Natural killer cell (primary cell): ENCODE measurements at regions not wholly inside any gene's neighbourhood (a gene's known extent, or its start where the extent isn't known, plus 50 kb on each side); places are given as distances from the start of the nearest gene placed in this dataset.

Source experiments
- ATAC-seq, 3 donors: fragments of 150-1000 bp in 2 of 3; fragments of 200-7000 bp in 1 of 3; cut with Tn5 transposase; 1 replicate in 1 of 3; 2 replicates in 2 of 3; pipeline ENCODE4 v1.10.0; 2021; ENCODE audit warnings: mild to moderate bottlenecking in 2 of 3, moderate library complexity in 2 of 3
- DNase-seq, 2 donors: peaks; one replicate each; pipeline versions ENCODE4 v3.0.0 to v3.0.0-alpha.2; 2013 to 2021; ENCODE audit warnings: mixed read lengths in 1 of 2
- H3K27ac ChIP-seq: one replicate; pipeline ENCODE4 v1.5.1; 2013; ENCODE audit warnings: mild to moderate bottlenecking, low read length
- H3K27me3 ChIP-seq: one replicate; pipeline ENCODE4 v1.6.1; 2013; ENCODE audit warnings: low read length; ENCODE audit not compliant: control insufficient read depth, insufficient read depth
- H3K36me3 ChIP-seq: one replicate; pipeline ENCODE4 v1.6.1; 2013; ENCODE audit warnings: low read length; ENCODE audit not compliant: control insufficient read depth, insufficient read depth
- H3K4me1 ChIP-seq: one replicate; pipeline ENCODE4 v1.6.1; 2013; ENCODE audit warnings: low read length; ENCODE audit not compliant: control insufficient read depth, insufficient read depth
- H3K4me3 ChIP-seq: one replicate; pipeline ENCODE4 v1.5.1; 2013; ENCODE audit warnings: low read length
- H3K9me3 ChIP-seq: one replicate; pipeline ENCODE4 v1.6.1; 2013; ENCODE audit warnings: low read length; ENCODE audit not compliant: control insufficient read depth, insufficient read depth
- H3K27ac Mint-ChIP-seq, 2 donors: one replicate each; pipeline ENCODE4 v1.8.0; 2022; ENCODE audit warnings: mild to moderate bottlenecking in 2 of 2, mixed read lengths in 2 of 2, moderate library complexity in 1 of 2
- H3K27me3 Mint-ChIP-seq, 2 donors: one replicate each; pipeline ENCODE4 v1.8.0; 2022; ENCODE audit warnings: low read depth in 2 of 2, mixed read lengths in 2 of 2
- H3K36me3 Mint-ChIP-seq: one replicate; pipeline ENCODE4 v1.8.0; 2022; ENCODE audit warnings: mixed read lengths
- H3K4me1 Mint-ChIP-seq, 2 donors: one replicate each; pipeline ENCODE4 v1.8.0; 2022; ENCODE audit warnings: mixed read lengths in 2 of 2
- H3K4me3 Mint-ChIP-seq: one replicate; pipeline ENCODE4 v1.8.0; 2022; ENCODE audit warnings: mild to moderate bottlenecking, moderate library complexity, mixed read lengths
- H3K9me3 Mint-ChIP-seq, 2 donors: one replicate each; pipeline ENCODE4 v1.8.0; 2022; ENCODE audit warnings: mixed read lengths in 2 of 2
- WGBS: methylation state at CpG from one replicate; pipeline ENCODE4 v1.1.7; 2013; ENCODE audit warnings: missing lambda C conversion rate; ENCODE audit not compliant: insufficient coverage; 5-methylcytosine and 5-hydroxymethylcytosine counted together
- intact Hi-C: fragments of 100-400 bp; cut with micrococcal nuclease; formaldehyde crosslinking; loops from one replicate; pipeline ENCODE4 v1.14.2; 2022
- TF ChIP-seq, protein P1 (sequence below): fragments of 200-600 bp; IDR thresholded peaks from one replicate; pipeline ENCODE4 v1.8.0; 2022; ENCODE audit warnings: antibody characterized with exemption

DNA sequence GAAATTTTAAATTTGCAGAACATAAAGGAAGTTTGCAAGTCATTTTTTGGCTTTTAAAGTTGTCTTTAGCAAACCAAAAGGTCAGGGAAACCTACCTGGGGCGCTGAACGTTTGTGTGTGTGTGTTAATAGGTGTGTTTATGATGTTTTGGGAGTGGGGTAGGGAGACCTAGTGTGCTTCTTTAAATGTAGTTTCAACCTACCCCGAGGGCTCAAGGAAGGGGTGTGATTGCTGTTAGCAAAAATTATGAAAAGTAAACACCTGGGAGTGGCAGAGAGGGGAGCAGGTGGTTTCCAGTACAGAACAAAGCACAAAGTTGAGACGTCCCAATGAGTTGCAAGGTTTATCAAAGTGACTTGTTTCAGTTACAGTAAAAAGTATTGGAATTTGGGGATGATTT, 58.7 kb upstream of the WDR26 start:
- Histone ChIP-seq H3K27me3 (no peaks in the 10 kb centered on the region), H3K27ac (no peak overlapping the region), H3K4me1 (peaks cover 8% of the 10 kb centered on the region), H3K4me3 (no peak overlapping the region), H3K36me3 (no peaks in the 10 kb centered on the region), H3K9me3 (no peaks in the 10 kb centered on the region)
- Mint-ChIP-seq H3K27me3 (peaks cover 0 to 11% of the 10 kb centered on the region in 2 donors), H3K4me1 (peaks cover 15 to 16% of the 10 kb centered on the region in 2 donors), H3K27ac (no peak overlapping the region), H3K36me3 (no peaks in the 10 kb centered on the region), H3K4me3 (no peak overlapping the region), H3K9me3 (peaks cover 0 to 5% of the 10 kb centered on the region in 2 donors)
- WGBS = 80% methylated on average over 4 of the region's 4 CpGs
- intact Hi-C loops = no loop called here
- TF ChIP-seq, protein P1, sequence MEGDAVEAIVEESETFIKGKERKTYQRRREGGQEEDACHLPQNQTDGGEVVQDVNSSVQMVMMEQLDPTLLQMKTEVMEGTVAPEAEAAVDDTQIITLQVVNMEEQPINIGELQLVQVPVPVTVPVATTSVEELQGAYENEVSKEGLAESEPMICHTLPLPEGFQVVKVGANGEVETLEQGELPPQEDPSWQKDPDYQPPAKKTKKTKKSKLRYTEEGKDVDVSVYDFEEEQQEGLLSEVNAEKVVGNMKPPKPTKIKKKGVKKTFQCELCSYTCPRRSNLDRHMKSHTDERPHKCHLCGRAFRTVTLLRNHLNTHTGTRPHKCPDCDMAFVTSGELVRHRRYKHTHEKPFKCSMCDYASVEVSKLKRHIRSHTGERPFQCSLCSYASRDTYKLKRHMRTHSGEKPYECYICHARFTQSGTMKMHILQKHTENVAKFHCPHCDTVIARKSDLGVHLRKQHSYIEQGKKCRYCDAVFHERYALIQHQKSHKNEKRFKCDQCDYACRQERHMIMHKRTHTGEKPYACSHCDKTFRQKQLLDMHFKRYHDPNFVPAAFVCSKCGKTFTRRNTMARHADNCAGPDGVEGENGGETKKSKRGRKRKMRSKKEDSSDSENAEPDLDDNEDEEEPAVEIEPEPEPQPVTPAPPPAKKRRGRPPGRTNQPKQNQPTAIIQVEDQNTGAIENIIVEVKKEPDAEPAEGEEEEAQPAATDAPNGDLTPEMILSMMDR = no peak
- ATAC-seq = no peak
- DNase-seq = no peak

DNA sequence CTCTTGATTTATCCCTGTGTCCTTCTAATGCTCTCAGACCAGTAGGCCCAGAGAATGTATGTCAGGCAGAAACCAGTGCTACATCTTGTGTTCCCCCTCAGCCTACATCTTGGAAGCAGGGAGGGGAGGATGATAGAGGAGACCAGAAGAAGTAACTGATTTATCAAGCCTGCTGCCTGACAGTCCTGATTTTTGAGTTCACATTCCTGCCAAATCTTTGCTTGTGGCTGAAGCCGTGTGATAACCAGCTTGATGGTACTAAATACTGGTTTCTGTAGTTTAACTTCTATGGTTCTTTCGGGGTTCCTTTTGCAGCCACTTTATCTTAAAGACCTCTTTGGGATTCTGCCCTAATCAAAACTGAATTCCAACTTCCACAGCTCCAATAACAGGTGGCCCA, 59.7 kb upstream of the WDR26 start:
- no peaks in the 10 kb centered on the region for H3K9me3 ChIP-seq
- peaks cover 0 to 5% of the 10 kb centered on the region in 2 donors for H3K9me3 Mint-ChIP-seq
- peaks cover 21 to 23% of the 10 kb centered on the region in 2 donors for H3K4me1 Mint-ChIP-seq
- 89% methylated on average over 2 of the region's 2 CpGs for WGBS
- DNase-seq (no peak), ATAC-seq (no peak)
- H3K36me3 ChIP-seq = no peaks in the 10 kb centered on the region
- no peaks in the 10 kb centered on the region for H3K36me3 Mint-ChIP-seq
- H3K27ac ChIP-seq = no peak overlapping the region
- H3K27me3 ChIP-seq = no peaks in the 10 kb centered on the region
- H3K4me3 Mint-ChIP-seq = no peak overlapping the region
- H3K27me3 Mint-ChIP-seq = peaks cover 0 to 3% of the 10 kb centered on the region in 2 donors
- TF ChIP-seq, protein P1 = no peak
- no peak overlapping the region for H3K4me3 ChIP-seq
- no peak overlapping the region for H3K27ac Mint-ChIP-seq
- peaks cover 15% of the 10 kb centered on the region for H3K4me1 ChIP-seq
- intact Hi-C loops = no loop called here

DNA sequence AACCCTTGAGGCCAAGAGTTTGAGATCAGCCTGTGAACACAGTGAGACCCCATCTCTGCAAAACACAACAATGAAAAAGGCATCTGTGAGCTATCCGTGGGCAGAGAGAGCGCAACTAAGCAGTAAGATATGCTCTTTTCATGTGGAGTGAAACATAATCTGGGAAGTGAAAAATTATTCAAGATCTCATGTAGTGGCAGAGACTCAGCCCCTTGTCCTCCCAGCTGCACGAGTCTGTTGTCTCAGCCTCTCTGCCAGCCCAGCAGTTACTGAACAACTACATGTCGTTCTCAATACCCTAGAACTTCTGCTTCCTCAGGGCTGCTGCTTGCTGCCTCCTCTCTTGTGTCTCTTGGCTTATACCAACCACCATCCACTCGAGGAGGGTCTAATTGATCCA, 61.3 kb upstream of the WDR26 start:
- intact Hi-C loops = no loop called here

DNA sequence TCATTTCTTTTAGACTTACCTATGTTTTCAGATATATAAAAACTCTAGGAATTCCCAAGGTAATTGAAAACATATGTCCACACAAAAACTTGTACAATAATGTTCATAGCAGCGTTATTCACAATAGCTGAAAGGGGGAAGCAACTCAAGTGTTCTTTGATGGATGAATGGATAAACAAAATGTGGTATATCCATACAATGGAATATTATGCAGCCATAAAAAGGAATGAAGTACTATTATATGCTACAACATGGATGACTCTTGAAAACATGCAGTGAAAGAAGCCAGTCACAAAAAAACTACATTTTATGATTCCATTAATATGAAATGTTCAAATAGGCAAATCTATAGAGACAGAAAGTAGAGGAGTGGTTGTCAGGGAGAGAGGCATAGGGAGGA, 62.2 kb upstream of the WDR26 start:
- WGBS = no CpG with 5 or more reads among the region's 1 CpG
- H3K27ac ChIP-seq = no peak overlapping the region

More for the DNA sequence above, 61.3 kb upstream of the WDR26 start:
- Mint-ChIP-seq H3K27ac (peak overlapping the region in 1 of 2 donors; percentile 4), H3K36me3 (no peaks in the 10 kb centered on the region), H3K4me3 (no peak overlapping the region), H3K9me3 (peaks cover 0 to 5% of the 10 kb centered on the region in 2 donors), H3K4me1 (peaks cover 21 to 25% of the 10 kb centered on the region in 2 donors), H3K27me3 (no peaks in the 10 kb centered on the region)
- Histone ChIP-seq H3K4me3 (no peak overlapping the region), H3K27ac (no peak overlapping the region), H3K27me3 (no peaks in the 10 kb centered on the region), H3K4me1 (peaks cover 15% of the 10 kb centered on the region), H3K36me3 (no peaks in the 10 kb centered on the region), H3K9me3 (no peaks in the 10 kb centered on the region)
- TF ChIP-seq, protein P1 = no peak
- ATAC-seq (no peak), DNase-seq (no peak)
- 93% methylated on average over 5 of the region's 5 CpGs for WGBS

More for the DNA sequence above, 62.2 kb upstream of the WDR26 start:
- no peaks in the 10 kb centered on the region for H3K9me3 ChIP-seq
- peak overlapping the region; percentile 18 for H3K4me3 Mint-ChIP-seq
- no peaks in the 10 kb centered on the region for H3K27me3 ChIP-seq
- H3K27me3 Mint-ChIP-seq = no peaks in the 10 kb centered on the region
- DNase-seq (no peak), ATAC-seq (no peak)
- intact Hi-C loops = no loop called here
- peaks cover 21 to 25% of the 10 kb centered on the region in 2 donors for H3K4me1 Mint-ChIP-seq
- H3K36me3 ChIP-seq = no peaks in the 10 kb centered on the region
- H3K4me3 ChIP-seq = no peak overlapping the region
- TF ChIP-seq, protein P1 = no peak
- H3K36me3 Mint-ChIP-seq = no peaks in the 10 kb centered on the region
- H3K4me1 ChIP-seq = peaks cover 15% of the 10 kb centered on the region
- peaks cover 0 to 5% of the 10 kb centered on the region in 2 donors for H3K9me3 Mint-ChIP-seq
- peak overlapping the region; percentile 89 to 90 for H3K27ac Mint-ChIP-seq
